NCI-H2171 (cell line): ENCODE measurements at regions not wholly inside any gene's neighbourhood (a gene's known extent, or its start where the extent isn't known, plus 50 kb on each side); places are given as distances from the start of the nearest gene placed in this dataset.

Experiments used
- DNase-seq: peaks from one replicate; lab custom pipeline; 2025; lab: John Stamatoyannopoulos, UW

- DNase-seq: no peak
Measured at GRCh38 chr2:153811516-153811915, 60.2 kb upstream of the GALNT13 start.

- DNase-seq: no peak
Measured at GRCh38 chr2:153812632-153813031, 59.1 kb upstream of the GALNT13 start.

DNA sequence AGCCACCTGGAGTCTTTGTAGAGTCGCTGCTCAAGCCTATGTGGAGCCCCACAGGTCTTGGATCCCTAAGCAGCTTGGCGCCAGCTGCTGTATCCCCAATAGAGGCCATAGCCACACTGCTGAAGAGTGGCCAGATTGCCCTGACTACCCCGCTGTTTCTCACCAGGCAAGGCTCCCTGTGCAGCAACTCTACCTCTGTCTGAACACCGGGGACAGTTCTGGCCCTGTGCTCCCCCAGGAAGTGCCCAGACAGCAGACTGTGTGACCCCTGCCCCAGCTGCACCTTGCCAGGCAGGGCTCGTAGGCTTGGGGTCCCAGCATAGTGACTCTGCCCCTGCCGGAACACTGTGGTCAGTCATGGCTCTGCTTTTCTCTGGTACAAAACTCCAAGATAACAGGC, 53.5 kb upstream of the GALNT13 start:
- no peak for DNase-seq

DNA sequence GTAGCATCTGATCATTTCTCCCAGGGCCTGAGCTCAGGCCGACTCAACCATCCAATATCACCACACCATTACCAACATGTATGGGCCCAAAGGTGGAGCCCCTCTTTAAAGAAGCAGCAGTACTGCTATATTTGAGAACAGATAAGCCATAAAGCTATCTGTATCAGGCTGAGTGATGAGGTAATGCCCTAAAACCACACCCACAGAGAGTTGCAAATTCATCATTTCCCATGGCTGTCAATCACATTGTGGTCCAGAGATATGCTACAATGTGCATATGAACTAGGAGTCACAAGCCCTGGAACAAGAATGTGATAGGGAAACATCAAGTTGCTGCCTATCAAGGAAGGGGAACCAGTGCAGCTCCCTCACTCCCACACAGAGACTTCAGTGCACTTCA, 52.6 kb upstream of the GALNT13 start:
- no peak for DNase-seq

GRCh38 chr2:153819501-153819900, 52.2 kb upstream of the GALNT13 start:
- no peak for DNase-seq
